AG08396 (cell line): ENCODE measurements at regions not wholly inside any gene's neighbourhood (a gene's known extent, or its start where the extent isn't known, plus 50 kb on each side); places are given as distances from the start of the nearest gene placed in this dataset.
"Not testable (repeated sequence)": the region's sequence is repeated elsewhere in the genome, so short reads cannot be mapped to it uniquely, and the experiment has no call there.

ENCODE experiments used
- DNase-seq: peaks from one replicate; pipeline ENCODE4 v3.0.0; 2012; ENCODE audit warnings: low spot score, mixed read lengths

GRCh38 chr4:20046931-20047677 is 204.6 kb upstream of the SLIT2 start:
- DNase-seq = no peak

DNA sequence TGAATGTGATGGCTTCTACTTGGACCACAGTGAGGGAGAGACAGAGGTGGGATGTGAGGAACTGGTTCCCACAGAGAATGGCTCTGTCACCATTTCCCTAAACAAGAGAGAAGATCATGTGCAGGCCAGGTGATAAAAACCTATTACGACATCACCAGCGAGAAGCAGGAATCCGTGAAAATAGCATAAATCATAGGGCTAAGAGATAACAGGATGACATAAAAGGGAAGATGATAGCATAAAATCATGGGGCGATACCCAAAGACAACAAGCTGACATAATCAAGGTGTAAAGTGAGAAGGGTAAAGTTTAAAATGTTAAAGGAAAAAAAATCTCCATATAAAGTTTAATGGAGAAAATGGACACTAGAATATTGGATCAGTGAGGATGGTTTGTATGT is 205.5 kb upstream of the SLIT2 start:
- DNase-seq = no peak

DNA sequence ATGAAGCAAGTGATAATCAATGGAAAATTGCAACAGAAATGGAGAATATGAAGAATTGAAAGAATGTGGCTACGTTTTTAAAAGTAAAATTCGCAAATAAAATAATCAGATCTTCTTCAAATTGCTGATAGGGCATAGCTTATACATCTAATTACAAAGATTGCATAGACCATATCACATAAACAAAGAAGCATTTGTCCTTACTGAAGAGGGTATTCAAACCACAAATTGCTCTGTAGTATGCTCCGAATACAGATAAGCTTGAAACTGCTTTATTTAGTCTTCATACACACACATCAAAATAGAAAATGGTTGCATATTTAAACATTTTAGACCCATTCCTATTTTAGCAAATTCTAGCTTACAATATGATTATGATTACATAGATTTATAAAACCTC is 206.7 kb upstream of the SLIT2 start:
- DNase-seq = no peak

DNA sequence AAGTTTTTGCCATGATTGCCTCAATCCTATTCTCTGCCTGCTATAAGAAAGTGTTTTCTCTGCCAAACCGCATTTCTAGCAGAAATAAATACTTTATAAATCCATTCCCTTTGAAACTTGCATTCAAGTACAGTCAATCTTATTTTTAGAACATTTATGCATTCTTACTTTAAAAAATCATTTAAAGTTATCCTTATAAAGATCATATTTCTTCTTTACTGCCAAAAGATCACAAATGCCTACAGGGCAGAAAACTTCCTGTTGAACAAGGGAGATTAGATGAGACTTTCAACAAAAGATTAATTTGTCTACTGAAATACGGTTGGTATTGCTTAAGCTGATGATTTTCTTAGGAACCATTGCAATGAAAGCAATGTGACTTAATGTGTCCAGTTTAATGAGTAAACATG is 207.2 kb upstream of the SLIT2 start:
- DNase-seq = no peak

GRCh38 chr4:20043991-20044390 is 207.7 kb upstream of the SLIT2 start:
- no peak for DNase-seq

GRCh38 chr4:20042769-20043168 is 208.9 kb upstream of the SLIT2 start:
- no peak for DNase-seq

DNA sequence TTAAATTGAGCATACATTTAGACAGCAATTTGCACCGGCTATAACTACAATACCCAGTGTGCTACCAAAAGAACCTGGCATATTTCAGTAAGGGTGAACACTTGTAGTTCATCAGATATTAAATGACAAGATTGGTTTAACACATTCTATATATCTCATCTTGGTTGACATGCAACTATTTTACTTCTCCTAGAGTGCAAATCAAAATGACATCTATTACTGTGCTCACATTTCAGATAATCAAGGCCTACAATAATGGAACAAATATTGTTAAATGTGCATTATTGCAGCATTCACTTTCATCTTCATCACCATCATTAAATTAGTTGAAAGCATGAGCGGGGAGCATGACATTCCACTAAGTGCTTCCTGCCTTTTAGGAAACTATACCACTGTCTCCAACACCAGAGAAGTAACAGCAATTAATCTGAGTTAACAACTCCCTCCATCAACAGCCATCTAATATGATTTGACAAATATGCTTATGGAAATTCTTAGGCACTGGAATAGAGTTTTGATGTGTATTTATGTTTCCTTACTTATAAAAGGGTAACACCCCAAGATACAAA is 209.8 kb upstream of the SLIT2 start:
- DNase-seq = no peak

- no peak for DNase-seq
Observed at GRCh38 chr4:20037745-20038144, 214.0 kb upstream of the SLIT2 start.

GRCh38 chr4:20030108-20030507 is 221.6 kb upstream of the SLIT2 start:
- no peak for DNase-seq

DNA sequence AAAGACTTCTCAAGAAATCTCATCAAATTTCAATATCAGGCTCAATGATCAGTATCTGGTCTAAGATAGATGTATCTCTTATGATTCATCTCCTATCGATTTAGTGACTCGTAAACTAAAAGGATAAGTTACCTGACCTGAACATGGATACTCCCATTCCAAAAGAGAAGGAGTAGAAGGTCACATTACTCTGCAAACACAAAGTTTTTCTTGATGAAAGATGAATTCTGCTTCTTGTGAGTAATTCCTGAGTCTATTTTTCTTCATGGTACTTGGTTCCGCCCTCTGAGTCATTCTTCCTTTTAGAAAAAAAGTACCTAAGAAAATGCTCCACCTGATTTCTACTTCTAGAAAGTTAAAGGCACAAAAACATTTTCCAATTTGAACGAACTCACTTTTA is 223.1 kb upstream of the SLIT2 start:
- no peak for DNase-seq

- no peak for DNase-seq
Observed at GRCh38 chr4:20026456-20026855, 225.2 kb upstream of the SLIT2 start.

- no peak for DNase-seq
Observed at GRCh38 chr4:20022471-20022870, 229.2 kb upstream of the SLIT2 start.

DNA sequence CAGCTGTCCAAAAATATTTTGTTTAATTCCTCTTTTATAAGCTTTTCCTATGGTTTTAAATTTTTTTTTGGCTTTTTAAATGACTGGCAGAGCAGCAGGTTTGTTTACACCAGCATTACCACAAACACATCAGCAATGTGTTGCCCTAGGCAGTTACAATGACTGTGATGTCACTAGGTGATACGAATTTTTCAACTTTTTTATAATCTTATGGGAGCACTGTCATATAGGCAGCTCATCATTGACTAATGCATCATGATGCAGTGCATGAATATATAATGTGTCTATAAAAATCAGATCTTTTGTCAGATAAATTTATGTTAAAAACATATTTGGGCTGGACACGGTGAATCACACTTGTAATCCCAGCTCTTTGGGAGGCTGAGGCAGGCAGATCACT is 231.6 kb upstream of the SLIT2 start:
- no peak for DNase-seq

- DNase-seq = no peak
Observed at GRCh38 chr4:20019310-20020015, 232.2 kb upstream of the SLIT2 start.

DNA sequence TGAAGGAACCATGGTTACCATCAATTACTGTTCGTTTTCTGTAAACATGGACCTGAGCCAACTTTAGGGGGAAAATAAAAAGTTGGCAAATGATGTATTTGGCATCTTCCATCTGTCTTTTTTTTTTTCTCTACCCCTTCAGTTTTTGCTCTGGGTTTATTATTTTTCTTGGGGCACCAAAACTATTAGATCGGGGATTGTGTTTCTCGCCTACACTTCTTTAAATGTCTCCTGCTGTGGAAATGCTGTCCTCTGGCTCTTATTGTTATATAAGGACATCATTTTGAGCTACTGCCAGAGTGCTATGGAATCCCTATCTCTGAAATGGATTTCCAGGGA is 234.0 kb upstream of the SLIT2 start:
- no peak for DNase-seq

- no peak for DNase-seq
Observed at GRCh38 chr4:20017070-20017776, 234.5 kb upstream of the SLIT2 start.

DNA sequence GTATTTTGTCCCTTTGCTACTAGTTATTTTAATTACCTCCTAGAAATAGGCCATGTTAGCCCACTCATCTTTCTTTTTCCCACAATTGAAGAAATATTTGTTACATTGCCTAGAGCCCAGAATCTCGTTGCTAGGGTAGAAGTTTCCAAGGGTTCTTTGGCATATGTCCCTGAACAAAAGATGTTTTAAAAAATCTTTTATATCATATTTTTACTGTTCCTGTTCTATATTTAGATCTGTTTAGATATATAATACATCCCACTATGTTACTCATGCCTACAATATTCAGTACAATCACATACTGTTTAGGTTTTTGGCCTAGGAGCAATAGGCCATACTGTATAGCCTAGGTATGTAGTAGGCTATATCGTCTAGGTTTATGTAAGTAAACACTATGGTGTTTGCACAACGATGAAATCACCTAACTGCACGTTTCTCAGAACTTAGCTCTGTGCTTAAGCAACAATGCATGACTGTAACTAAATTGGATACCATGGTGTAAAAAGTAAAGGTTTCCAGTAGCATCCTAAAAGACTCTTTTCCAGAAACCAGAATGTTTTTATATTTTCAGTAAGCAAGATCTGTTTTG is 236.0 kb upstream of the SLIT2 start:
- DNase-seq = no peak

GRCh38 chr4:20003836-20004558 is 247.7 kb upstream of the SLIT2 start:
- not testable (repeated sequence) for DNase-seq

GRCh38 chr4:19999775-20000414 is 251.8 kb upstream of the SLIT2 start:
- DNase-seq = no peak

DNA sequence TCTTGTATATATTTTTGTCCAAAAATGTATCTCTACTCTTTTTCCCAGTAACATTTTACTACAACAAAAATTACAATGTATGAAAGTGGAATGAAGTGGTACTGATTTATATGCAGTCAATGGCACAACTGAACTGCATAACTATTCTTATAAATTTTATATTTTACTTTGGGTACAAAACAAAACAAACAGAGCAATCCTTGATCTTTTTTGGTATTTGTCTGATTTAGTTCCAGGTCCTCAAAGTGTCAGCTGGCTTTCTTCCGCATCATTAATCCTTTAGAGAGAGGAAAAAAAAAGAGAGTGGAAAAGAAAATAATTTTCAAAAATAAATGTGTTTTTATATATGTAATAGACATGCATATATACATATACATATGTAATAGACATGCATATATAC is 252.4 kb upstream of the SLIT2 start:
- DNase-seq = no peak

DNA sequence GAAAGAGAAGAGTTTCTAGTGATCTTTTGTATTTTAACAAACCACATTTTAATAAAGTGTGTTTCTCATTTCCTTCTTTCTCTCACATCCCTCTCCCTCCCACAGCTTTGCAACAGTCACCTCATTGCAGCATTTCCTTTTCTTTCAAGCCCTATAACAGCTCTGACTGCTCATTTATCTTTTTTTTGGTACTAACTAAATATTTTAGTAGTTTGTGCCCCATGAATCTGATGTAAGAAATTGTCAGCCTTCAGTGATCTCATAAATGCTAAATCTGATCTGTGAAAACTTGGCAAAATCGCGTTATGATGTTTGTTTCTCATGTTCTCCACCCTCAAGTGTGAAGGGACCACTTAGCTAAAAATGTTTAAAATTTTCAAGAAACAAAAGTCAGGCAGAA is 258.5 kb upstream of the SLIT2 start:
- DNase-seq = no peak
